ENCODE measurements at regions not wholly inside any gene's neighbourhood (a gene's known extent, or its start where the extent isn't known, plus 50 kb on each side); places are given as distances from the start of the nearest gene placed in this dataset.

- Histone ChIP-seq H2AFZ (ENCODE audit: low read length) (no peak overlapping the region), H3K4me3 (replicated peaks in 1 of 3; ENCODE audit: insufficient read depth in 1 of 3, low read depth in 2 of 3, low read length in 3 of 3) (no peak overlapping the region), H3K9me3 (ENCODE audit: low read length) (peaks cover 19% of the 10 kb centered on the region), H3K4me2 (ENCODE audit: low read depth, low read length) (no peak overlapping the region), H3K27ac (ENCODE audit: extremely low read length, insufficient read depth, low read length) (no peak overlapping the region), H3K27me3 (ENCODE audit: control insufficient read depth in 1 of 2, insufficient read depth in 2 of 2, low read length in 2 of 2) (peaks cover 0 to 2% of the 10 kb centered on the region in 2 experiments; a peak in 2 of 5 replicates), H4K20me1 (ENCODE audit: insufficient read depth, low read length) (no peaks in the 10 kb centered on the region), H3K4me1 (ENCODE audit: insufficient read depth, low read length) (no peaks in the 10 kb centered on the region), H3K79me2 (ENCODE audit: insufficient read depth, low read length) (no peaks in the 10 kb centered on the region), H3K36me3 (replicated peaks in 1 of 2; ENCODE audit: control insufficient read depth in 1 of 2, insufficient read depth in 2 of 2, low read length in 2 of 2) (no peaks in the 10 kb centered on the region), H3K9ac (ENCODE audit: insufficient read depth, low read depth, low read length) (no peak overlapping the region)
- no peak for DNase-seq (ENCODE audit: low spot score)
- ATAC-seq = no peak
- no peak for TF ChIP-seq SRSF9 (IDR thresholded peaks at IDR 0.05; ENCODE audit: borderline replicate concordance, insufficient read depth, low read depth, low read length, poor library complexity, severe bottlenecking)
- no peak for TF ChIP-seq BCL6 (CRISPR knock-in tag; IDR thresholded peaks at IDR 0.05)
- TF ChIP-seq ZNF296 (CRISPR knock-in tag; conservative IDR thresholded peaks at IDR 0.05) = no peak
- no peak for TF ChIP-seq SIN3A (IDR thresholded peaks at IDR 0.05; ENCODE audit: borderline replicate concordance, low read depth, low read length)
- TF ChIP-seq MED8 (CRISPR knock-in tag; IDR thresholded peaks at IDR 0.05; ENCODE audit: insufficient replicate concordance) = no peak
- no peak for TF ChIP-seq SMAD3 (CRISPR knock-in tag; IDR thresholded peaks at IDR 0.05)
- TF ChIP-seq ZFAT (CRISPR knock-in tag; conservative IDR thresholded peaks at IDR 0.05) = no peak
- no peak for TF ChIP-seq BCL3 (CRISPR knock-in tag; IDR thresholded peaks at IDR 0.05)
- no peak for TF ChIP-seq JUNB (CRISPR knock-in tag; IDR thresholded peaks at IDR 0.05; ENCODE audit: borderline replicate concordance)
- no peak for TF ChIP-seq HCFC1 (IDR thresholded peaks at IDR 0.05; ENCODE audit: low read depth, low read length)
- no peak for TF ChIP-seq ZBTB46 (CRISPR knock-in tag; IDR thresholded peaks at IDR 0.05; ENCODE audit: borderline replicate concordance)
- TF ChIP-seq ZNF737 (CRISPR knock-in tag; IDR thresholded peaks at IDR 0.05; ENCODE audit: borderline replicate concordance) = no peak
- TF ChIP-seq RAD51 (IDR thresholded peaks at IDR 0.05; ENCODE audit: borderline replicate concordance) = no peak
- no peak for TF ChIP-seq NFE2L2 (IDR thresholded peaks at IDR 0.05; ENCODE audit: low read length)
- no peak for TF ChIP-seq NRL (CRISPR knock-in tag; IDR thresholded peaks at IDR 0.05; ENCODE audit: borderline replicate concordance)
- no peak for TF ChIP-seq ZNF24 (IDR thresholded peaks at IDR 0.05)
- TF ChIP-seq HES4 (CRISPR knock-in tag; IDR thresholded peaks at IDR 0.05; ENCODE audit: borderline replicate concordance) = no peak
- TF ChIP-seq SMC3 (IDR thresholded peaks at IDR 0.05; ENCODE audit: low read length) = no peak
- TF ChIP-seq JARID2 (CRISPR knock-in tag; IDR thresholded peaks at IDR 0.05; ENCODE audit: insufficient replicate concordance) = no peak
- intact Hi-C loops (cut with micrococcal nuclease; ENCODE audit: unreplicated experiment) = no loop called here
- ChIA-PET CTCF (ENCODE audit: low intra/inter-chr PET ratio, low total read pairs) (no interaction called here), POLR2A (no interaction called here)
- BruUV-seq (replicated peaks) = no TSS peak
- no peak for FAIRE-seq
- in situ Hi-C loops (cut with HindIII; ENCODE audit: extremely low pct_ligation_motif_present, low pct_unique_long_range_greater_than_20kb) = no loop called here
Measured at GRCh38 chr12:76202621-76203020, 118.1 kb upstream of the NAP1L1 start.
